GM18520 (cell line): ENCODE measurements at regions not wholly inside any gene's neighbourhood (a gene's known extent, or its start where the extent isn't known, plus 50 kb on each side); places are given as distances from the start of the nearest gene placed in this dataset.

Experiments used
- ATAC-seq: cut with Tn5 transposase; IDR thresholded peaks from one replicate; pipeline ENCODE4 v1.9.1; 2021; ENCODE audit not compliant: unreplicated experiment

- ATAC-seq: no peak
Measured at GRCh38 chrX:43562372-43562771, 93.7 kb upstream of the MAOA start.

GRCh38 chrX:43564953-43565352, 91.1 kb upstream of the MAOA start:
- no peak for ATAC-seq

- no peak for ATAC-seq
Measured at GRCh38 chrX:43566170-43566569, 89.9 kb upstream of the MAOA start.

GRCh38 chrX:43573441-43574015, 82.6 kb upstream of the MAOA start:
- ATAC-seq: no peak

- no peak for ATAC-seq
Measured at GRCh38 chrX:43580621-43581020, 75.5 kb upstream of the MAOA start.

- no peak for ATAC-seq
Measured at GRCh38 chrX:43581167-43581566, 74.9 kb upstream of the MAOA start.

- no peak for ATAC-seq
Measured at GRCh38 chrX:43581888-43582539, 74.1 kb upstream of the MAOA start.

GRCh38 chrX:43582540-43582913, 73.6 kb upstream of the MAOA start:
- ATAC-seq: no peak

- ATAC-seq: no peak
Measured at GRCh38 chrX:43585922-43586321, 70.2 kb upstream of the MAOA start.

- ATAC-seq: no peak
Measured at GRCh38 chrX:43586830-43587229, 69.3 kb upstream of the MAOA start.

GRCh38 chrX:43589735-43590134, 66.4 kb upstream of the MAOA start:
- ATAC-seq: no peak

GRCh38 chrX:43590150-43590549, 65.9 kb upstream of the MAOA start:
- no peak for ATAC-seq

- ATAC-seq: no peak
Measured at GRCh38 chrX:43592597-43592996, 63.5 kb upstream of the MAOA start.

- no peak for ATAC-seq
Measured at GRCh38 chrX:43595931-43596330, 60.2 kb upstream of the MAOA start.

GRCh38 chrX:43604753-43605152, 51.3 kb upstream of the MAOA start:
- no peak for ATAC-seq

- ATAC-seq: no peak
Measured at GRCh38 chrX:43605351-43605750, 50.7 kb upstream of the MAOA start.
